H54 (cell line): ENCODE measurements at regions not wholly inside any gene's neighbourhood (a gene's known extent, or its start where the extent isn't known, plus 50 kb on each side); places are given as distances from the start of the nearest gene placed in this dataset.

Experiments used
- DNase-seq: peaks from one replicate; pipeline ENCODE4 v3.0.0; 2011; ENCODE audit warnings: low spot score, mixed read lengths; ENCODE audit not compliant: insufficient read length
- FAIRE-seq: peaks from 3 replicates; lab custom pipeline; 2011; peaks lifted over from hg19 to GRCh38; lab: Jason Lieb, UNC
- POLR2A ChIP-seq: IDR thresholded peaks from 2 replicates; pipeline ENCODE4 v1.6.1; 2011; ENCODE audit warnings: low read depth, mild to moderate bottlenecking, low read length

DNA sequence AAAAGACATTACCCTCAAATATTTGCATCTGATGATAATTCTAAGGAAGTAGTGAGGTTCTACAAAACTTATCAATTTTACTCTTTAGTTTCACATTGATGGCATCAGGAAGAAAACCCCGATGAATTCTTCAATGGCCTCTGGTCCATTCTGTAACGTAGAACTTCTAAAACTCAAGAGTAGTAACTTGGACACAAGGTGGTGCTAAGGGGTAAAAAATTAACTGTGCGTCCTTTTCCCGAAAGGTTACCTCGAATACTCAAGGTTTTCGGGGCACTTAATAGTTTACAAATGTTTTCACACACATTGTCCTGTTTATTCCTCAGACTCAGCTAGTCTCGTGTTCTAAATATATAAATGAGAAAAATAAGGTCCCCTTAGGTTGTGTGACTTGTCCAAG is 517.3 kb upstream of the ZFHX3 start:
- DNase-seq (no peak), FAIRE-seq (no peak)
- TF ChIP-seq POLR2A, result no peak

DNA sequence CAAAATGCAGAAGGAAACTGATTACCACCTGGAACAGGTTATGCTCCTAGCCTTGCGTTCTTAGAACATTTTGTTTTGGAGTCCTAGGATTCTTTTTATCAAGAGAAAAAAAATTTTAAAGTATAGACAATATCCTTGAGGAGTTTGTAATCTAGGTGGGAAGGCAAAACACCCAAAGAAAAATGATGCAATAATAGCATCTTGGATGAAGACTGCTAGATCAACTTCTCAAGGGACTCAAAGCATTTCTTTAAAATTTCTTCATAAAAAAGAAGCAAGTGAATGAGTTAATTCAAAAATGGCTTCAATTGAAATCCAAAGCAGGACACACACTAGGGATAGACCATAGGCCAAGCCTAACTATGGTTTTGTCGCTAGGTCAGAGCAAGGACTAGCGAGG is 515.8 kb upstream of the ZFHX3 start:
- DNase-seq, result no peak
- no peak for TF ChIP-seq POLR2A
- FAIRE-seq, result no peak

DNA sequence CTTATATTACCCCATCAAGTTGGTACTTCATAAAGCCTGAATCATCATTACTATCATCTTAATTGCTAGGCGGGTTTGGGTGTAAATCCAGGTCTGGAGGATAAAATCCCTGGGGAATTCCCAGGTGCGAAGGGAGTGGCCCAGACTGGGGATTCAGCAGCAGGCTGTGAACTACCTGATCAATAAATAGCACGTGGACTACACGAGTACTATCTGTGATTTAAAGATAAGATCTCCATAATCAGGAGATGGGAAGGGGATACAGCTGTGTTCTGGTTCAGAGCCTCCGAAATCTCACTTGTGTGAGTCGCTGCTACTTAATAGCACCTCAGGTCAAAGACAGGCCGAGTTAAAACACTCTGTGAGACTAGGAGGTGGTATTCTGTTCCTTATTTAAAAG is 512.6 kb upstream of the ZFHX3 start:
- no peak for TF ChIP-seq POLR2A
- FAIRE-seq, result no peak
- DNase-seq, result no peak

DNA sequence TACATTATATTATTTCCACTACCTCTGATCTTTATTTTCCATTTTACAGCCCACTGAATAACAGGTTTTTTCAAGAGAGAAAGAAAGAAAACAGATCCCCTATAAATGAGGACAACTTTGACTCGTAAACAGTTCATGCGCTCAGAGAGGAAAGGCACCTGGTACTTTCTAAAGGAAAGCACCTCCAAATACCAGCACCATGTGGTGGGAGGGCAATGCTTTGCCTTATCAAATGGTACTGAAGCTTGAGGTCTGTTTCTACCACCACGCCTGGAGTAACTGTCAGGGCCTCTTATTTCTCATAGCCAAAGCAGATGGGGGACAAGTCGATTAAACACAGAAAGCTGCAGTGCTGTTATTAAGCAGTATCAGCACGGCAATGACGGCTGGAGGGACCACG is 510.3 kb upstream of the ZFHX3 start:
- FAIRE-seq (no peak), DNase-seq (no peak)
- no peak for TF ChIP-seq POLR2A

DNA sequence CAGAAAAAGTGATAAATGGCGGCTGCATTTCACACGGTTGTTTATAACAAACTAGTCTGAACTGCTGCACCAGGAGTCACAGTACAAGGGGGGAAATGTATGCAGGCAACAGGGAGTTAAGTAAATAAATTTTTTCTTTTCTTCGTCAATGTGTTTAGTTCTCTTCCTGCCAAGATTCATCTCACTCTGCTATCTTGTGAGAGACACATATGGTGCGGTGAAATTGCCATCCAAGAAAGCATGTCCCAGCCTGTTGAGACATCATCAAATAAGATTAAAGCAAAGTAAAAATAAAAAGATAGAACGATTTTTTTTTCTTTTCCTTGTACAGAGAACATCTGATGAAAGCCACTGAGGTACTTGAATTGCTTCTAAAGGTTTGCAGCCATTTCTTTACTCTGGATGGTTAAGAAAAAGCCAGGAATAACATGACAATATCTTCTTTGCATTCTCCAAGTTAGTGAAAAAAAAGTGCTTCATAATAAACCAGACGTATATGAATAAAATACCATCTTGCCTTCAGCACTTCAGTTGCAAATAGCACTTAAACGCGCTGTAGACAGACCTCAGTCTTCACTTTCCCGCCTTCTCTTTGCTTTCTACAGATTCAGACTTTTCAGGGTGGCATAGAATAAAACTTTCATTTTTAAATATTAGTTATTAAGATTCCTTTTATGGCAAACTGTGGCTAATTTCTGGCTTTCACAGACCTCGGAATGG is 506.2 kb upstream of the ZFHX3 start:
- no peak for DNase-seq
- FAIRE-seq, result no peak

DNA sequence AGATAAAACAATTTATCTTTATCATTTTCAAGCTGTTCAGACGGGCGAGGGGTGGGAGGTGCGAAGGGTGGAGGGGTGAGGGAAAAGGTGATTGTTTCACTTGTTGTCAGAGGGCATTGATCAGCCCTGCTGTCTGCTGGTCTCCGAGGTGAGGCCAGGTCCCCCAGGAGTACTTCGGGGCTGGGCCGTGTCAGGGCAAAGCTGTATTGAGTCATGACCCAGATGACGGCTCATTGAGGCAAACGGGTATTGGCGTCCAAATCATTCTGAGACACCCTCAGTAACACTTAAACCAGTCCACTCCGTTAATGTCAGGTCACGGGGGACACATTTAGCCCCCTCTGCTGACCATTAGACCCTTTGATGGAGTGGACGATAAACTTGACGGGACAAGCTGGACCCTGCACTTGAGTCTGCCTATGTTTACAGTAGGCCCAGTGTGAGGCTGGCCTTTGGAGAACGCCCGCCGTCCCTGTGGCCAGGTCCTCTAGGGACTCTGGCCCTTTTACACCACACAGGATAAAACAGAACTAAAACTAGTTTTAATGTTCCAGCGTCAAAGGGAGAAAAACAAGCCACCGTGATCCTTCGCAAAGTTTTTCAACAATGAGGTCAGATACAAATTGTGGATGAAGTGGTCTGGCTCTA is 502.2 kb upstream of the ZFHX3 start:
- no peak for DNase-seq
- FAIRE-seq, result no peak
- no peak for TF ChIP-seq POLR2A

More for the DNA sequence above, 506.2 kb upstream of the ZFHX3 start:
- no peak for TF ChIP-seq POLR2A

DNA sequence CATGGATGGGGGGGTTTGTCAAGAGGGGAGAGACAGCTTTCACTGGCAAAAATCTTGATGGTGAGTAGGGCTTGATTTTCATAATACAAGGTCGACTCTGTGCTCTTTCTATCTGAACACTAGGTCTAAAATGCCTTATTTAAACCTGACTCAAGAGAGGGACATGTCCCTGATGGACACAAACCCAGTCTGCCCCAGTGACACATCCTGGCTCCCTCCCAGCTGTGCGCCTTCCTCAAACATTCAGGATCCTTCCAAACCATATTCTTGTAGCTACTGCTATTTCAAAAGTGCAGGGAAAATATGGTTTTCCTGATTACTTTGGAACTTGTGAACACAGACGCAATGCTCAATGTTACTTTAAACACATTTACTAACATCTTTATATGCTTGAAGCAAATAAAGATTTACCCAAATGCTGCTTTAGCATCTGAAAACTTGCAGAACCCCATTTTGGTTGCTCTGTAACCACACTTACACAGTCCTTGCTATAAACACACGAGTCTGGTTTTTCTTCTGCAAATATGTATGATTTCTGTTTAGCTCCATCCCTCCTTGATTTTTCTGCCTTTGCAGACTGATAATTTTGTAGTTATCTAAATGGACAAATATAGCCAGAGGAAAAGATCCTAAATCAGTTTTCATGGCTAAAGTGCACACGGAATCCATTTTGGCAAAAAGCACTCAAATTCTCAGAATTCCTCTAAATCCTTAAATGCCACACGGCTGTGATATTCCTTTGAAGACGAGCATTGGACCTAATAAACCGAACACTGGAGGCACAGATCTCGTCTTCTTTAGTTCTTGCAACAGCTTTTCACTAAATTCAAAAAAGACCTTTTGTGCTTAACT is 499.9 kb upstream of the ZFHX3 start:
- FAIRE-seq (no peak), DNase-seq (no peak)
- TF ChIP-seq POLR2A, result no peak

DNA sequence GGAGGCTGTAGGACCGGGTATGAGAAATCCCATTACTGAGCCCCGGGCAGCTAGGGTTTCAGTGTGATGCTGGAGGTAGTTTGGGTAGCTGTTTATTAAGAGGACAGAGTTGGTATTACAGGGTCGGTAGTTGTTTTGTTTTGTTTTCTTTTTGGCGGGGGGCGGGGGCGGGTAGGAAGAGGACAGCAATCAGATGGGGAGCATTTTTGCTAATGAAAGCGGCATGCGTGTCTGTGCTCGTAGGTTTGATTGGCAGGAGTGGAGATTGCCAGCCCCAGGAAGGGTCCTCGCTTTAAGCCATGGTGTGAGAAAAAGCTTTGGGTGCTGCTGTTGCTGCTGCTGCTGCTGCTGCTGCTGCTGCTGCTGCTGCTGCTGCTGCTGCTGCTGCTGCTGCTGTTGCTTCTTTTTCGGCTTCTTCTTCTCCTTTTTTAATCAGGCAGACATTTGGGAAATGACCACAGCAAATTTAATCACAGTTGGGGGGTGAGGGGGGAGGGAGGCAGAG is 498.5 kb upstream of the ZFHX3 start:
- no peak for DNase-seq
- FAIRE-seq, result no peak
- no peak for TF ChIP-seq POLR2A

DNA sequence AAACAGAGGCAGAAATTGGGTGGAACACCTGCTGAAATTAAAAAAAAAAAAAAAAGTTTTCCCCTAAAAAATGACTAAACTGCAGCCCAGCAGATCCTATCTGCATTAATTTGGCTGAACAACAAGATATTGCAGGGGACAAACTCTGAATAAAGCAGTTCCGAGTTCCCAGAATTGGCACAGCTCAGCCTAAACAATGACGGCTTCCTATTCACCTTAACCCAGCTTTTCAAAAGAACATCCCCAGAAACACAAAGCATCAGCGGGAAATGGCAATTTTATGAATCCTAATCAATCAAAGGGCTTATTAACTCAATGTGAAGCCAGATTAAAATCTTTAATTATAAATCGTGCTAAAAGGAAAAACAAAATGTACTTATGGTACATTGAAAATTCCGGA is 497.8 kb upstream of the ZFHX3 start:
- TF ChIP-seq POLR2A, result no peak
- no peak for FAIRE-seq

DNA sequence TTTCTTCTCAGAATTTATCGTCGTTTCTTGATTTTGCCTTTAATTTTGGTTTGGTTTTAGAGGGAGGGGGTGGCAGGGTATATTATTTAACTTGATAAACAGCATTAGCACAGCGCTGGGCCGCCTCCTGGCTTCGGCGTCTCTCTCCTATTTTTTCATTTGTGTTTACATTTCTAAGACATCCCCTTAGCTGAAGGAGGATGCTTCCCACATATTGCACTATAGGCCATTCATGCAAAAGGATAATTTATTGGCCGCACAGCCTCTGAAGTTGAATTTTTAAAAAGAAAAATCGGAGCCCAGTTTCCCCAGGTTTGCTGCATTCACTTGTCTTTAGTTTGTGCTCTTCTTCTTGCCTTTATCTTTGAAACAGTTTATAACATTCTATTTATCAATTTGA is 497.4 kb upstream of the ZFHX3 start:
- TF ChIP-seq POLR2A, result no peak

More for the DNA sequence above, 497.8 kb upstream of the ZFHX3 start:
- no peak for DNase-seq

DNA sequence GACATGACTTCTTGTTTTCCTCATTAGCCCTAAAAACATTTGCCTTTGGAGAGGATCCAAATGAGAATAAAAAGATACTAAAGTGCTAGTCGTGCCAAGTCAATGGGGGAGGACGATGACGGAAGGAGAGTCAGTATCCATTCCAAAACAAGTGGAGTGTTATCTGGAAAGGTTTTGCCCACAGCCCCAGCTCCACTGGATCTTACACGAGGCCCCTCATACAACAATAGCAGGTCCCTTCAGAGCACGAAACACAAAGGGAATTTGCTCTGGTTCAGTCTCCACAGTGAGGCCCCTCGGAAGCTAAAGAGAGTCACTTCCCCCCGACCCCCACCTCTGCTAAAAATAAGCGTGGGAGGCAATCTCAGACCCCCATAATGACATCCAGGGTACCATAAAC is 496.9 kb upstream of the ZFHX3 start:
- FAIRE-seq (no peak), DNase-seq (no peak)
- TF ChIP-seq POLR2A, result no peak

More for the DNA sequence above, 497.4 kb upstream of the ZFHX3 start:
- FAIRE-seq, result no peak
- no peak for DNase-seq

DNA sequence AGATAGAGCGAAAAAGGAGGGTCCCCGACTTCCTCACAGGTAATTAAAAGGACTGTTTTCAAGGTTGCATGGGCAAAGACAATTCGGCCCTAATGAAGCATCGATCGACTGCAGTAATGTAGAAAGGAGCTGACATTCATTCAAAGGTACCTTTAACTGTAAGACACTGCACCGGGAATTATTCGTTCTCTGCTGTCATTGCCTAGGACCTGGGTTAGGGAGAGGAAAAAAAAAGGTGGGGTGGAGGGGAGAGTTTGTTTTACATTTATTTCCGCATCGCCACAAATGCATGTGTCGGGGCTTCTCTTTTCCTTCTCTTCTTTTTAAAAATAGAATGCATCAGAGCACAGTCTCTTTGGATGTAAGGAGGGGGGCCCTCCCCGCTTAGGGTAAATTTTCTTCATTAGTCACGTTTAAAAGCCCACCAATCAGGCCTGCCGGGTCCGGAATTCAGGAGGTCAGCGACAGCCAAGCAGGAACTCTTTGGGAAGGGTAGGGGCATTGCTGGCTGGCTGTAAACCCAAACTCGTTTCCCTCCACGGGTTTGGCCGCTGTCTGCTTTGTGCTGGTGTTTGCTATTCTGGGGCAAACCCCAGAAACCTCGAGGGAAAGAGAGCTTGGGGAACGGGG is 496.2 kb upstream of the ZFHX3 start:
- no peak for TF ChIP-seq POLR2A
- FAIRE-seq, result no peak
- DNase-seq, result no peak

DNA sequence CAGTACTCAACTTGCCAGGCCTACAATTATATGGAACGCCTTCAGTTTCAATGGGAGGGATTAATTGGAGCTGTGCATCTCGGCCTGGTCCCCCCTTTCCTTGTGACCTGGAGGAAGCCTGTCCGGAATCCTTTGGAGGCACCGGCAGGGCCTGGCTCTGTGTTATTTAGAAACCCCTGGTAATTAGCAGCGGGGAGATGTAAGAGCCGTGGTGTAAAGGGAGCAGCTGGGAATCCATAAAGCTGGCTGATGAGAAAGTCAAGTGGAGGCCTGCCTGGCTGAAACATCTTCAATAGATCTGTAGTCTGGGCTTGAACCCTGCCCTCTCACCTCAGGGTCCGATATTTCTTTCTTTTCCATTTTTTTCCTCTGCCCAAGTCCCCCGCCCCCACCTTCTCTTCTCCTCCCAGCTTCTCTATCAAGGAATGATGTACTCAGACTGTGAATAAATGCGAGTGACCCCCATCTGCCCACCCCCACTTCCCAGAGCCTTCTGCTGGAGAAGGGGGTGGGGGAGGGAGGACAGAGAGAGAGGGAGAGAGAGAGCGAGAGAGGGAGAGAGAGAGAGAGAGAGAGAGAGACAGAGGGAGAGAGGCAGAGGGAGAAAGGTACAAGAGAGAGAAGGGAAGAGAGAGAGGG is 495.5 kb upstream of the ZFHX3 start:
- no peak for TF ChIP-seq POLR2A
- FAIRE-seq (no peak), DNase-seq (no peak)
